ENCODE measurements at regions not wholly inside any gene's neighbourhood (a gene's known extent, or its start where the extent isn't known, plus 50 kb on each side); places are given as distances from the start of the nearest gene placed in this dataset.

DNA sequence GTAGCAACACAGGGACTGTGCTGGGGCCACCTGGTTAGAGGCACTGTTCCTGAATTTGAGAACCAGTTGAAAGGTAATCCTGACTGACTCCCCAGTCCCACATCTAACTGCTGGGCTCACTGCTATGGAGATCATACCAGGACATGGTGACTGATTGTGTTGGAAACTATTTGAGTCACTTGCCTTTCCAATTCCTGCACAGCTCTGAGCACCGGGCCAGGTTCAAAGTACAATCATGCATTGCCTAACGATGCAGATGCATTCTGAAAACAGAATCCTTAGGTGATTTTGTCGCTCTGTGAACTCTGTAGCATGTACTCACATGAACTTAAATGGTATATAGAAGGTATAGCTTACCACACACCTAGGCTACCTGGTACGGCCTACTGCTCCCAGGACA, 215.3 kb downstream of the BMP7 start:
- Histone ChIP-seq H3K4me1 (ENCODE audit: insufficient read depth, low read length) (no peaks in the 10 kb centered on the region), H3K27me3 (ENCODE audit: insufficient read depth, low read length) (no peaks in the 10 kb centered on the region), H3K4me3 (ENCODE audit: low read length) (no peak overlapping the region), H3K9me3 (ENCODE audit: low read depth, low read length) (no peaks in the 10 kb centered on the region)

DNA sequence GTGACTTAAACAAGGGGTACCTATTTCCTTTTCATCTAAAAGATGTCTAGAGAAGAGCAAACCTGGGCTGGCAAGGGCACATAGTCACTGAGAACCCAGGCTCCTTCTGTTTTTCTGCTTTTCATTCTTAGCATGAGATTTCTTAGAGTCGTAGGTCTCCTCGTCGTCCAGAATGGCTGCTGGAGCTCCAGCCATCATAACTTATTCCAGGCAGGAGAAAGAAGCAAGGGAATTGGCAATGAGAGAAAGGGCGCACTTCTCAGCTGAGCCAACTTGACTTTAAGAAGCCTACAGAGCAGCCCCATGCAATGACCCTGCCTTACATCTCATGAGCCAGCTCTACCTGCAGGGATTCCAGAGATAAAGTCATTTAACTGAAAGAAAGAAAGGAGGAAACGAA, 213.4 kb downstream of the BMP7 start:
- H3K4me1 ChIP-seq (ENCODE audit: insufficient read depth, low read length) = no peaks in the 10 kb centered on the region
- no peak overlapping the region for H3K4me3 ChIP-seq (ENCODE audit: low read length)
- no peaks in the 10 kb centered on the region for H3K27me3 ChIP-seq (ENCODE audit: insufficient read depth, low read length)
- no peaks in the 10 kb centered on the region for H3K9me3 ChIP-seq (ENCODE audit: low read depth, low read length)

DNA sequence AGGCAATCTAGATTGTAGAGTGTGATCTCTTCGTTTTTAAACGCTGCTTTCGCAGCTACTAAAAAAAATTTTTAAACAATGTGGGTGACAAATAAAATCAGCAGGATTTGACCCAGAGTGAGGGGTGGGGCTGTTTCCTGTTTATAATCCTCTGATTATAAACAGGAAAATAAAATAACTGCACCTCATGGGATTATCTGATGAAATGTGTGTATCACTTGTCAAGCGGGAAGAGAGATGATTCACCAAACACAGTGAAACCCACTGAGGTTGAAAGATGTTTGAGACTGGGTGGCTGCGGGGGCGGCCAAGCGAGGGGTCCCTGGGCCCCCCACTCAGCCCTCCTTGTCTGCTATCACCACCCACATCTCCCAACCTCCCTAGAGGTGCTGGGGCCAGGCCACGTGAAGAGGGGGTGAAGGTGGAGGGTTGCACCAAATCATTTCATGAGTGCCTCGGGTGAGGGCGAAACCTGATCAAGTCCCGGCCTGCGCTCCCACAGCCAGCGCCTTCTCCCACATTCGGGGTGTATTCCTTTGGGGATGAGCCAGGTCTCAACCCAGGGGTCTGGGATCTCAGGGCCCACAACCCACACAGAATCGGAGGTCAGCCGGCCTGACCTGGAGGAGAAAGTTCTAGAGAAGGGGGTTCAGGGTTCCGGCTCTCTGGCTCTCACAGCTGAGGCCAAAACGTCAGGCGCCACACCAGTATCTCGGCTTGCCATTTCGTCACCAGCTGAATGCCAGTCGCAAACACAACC, 212.5 kb downstream of the BMP7 start:
- no peaks in the 10 kb centered on the region for H3K9me3 ChIP-seq (ENCODE audit: low read depth, low read length)
- no peaks in the 10 kb centered on the region for H3K4me1 ChIP-seq (ENCODE audit: insufficient read depth, low read length)
- H3K27me3 ChIP-seq (ENCODE audit: insufficient read depth, low read length) = no peaks in the 10 kb centered on the region
- H3K4me3 ChIP-seq (ENCODE audit: low read length) = no peak overlapping the region

DNA sequence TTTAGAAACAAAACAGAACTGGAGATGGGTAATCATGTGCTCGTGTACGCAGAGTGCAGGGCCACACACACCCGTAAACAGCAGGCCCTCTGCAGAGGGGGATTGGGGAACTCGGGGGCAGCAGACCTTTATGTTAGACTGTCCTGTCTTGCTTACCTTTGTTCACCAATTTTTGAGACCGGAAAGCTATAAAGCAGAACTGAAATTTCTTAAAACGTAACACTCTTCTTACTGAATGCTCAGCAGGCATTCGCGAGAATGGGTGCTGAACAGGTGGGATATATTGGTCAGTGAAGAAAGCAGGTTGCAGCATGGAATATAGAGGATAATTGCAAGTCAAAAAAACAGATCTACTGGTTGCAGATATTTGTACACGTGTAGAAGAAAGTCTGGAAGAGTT, 211.1 kb downstream of the BMP7 start:
- H3K4me1 ChIP-seq (ENCODE audit: insufficient read depth, low read length) = no peaks in the 10 kb centered on the region
- H3K9me3 ChIP-seq (ENCODE audit: low read depth, low read length) = no peaks in the 10 kb centered on the region
- H3K4me3 ChIP-seq (ENCODE audit: low read length) = no peak overlapping the region
- no peaks in the 10 kb centered on the region for H3K27me3 ChIP-seq (ENCODE audit: insufficient read depth, low read length)

DNA sequence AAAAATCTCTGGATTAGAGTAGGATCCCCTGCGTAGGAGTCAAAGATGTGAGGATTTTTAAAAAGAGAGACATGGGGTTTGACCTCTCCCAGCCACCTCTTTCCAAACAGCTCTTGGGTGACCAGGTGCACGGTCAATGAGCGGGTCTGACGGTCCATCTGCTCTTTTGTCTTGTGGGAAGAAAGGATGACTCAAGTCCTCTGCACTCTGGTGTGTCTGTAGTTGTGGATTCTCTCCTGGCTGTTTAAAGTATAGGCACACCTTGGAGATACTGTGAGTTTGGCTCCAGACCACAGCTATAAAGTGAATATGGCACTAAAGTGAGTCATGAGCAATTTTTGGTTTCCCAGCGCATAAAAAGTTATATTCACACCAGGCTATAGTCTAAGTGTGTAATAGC, 209.8 kb downstream of the BMP7 start:
- H3K9me3 ChIP-seq (ENCODE audit: low read depth, low read length) = no peaks in the 10 kb centered on the region
- no peak overlapping the region for H3K4me3 ChIP-seq (ENCODE audit: low read length)
- H3K27me3 ChIP-seq (ENCODE audit: insufficient read depth, low read length) = no peaks in the 10 kb centered on the region
- no peaks in the 10 kb centered on the region for H3K4me1 ChIP-seq (ENCODE audit: insufficient read depth, low read length)

DNA sequence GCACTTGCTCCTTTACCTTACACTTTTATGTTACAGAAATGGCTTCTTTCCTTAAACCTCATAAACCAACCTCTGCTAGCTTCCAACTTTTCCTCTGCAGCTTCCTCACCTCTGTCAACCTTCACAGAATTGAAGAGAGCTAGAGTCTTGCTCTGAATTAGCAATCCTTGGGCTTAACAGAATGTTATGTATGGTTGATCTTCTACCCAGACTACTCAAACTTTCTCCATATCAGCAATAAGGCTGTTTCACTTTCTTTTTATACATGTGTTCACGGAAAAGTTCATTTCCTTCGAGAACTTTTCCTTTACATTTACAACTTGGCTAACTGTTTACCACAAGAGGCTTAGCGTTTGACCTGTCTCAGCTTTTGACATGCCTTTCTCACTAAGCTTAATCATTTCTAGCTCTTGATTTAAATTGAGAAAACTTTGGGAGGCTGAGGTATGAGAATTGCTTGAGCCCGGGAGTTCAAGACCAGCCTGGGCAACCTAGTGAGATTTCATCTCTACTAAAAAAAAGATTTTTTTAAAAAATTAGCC, 207.3 kb downstream of the BMP7 start:
- H3K4me3 ChIP-seq (ENCODE audit: low read length) = no peak overlapping the region

DNA sequence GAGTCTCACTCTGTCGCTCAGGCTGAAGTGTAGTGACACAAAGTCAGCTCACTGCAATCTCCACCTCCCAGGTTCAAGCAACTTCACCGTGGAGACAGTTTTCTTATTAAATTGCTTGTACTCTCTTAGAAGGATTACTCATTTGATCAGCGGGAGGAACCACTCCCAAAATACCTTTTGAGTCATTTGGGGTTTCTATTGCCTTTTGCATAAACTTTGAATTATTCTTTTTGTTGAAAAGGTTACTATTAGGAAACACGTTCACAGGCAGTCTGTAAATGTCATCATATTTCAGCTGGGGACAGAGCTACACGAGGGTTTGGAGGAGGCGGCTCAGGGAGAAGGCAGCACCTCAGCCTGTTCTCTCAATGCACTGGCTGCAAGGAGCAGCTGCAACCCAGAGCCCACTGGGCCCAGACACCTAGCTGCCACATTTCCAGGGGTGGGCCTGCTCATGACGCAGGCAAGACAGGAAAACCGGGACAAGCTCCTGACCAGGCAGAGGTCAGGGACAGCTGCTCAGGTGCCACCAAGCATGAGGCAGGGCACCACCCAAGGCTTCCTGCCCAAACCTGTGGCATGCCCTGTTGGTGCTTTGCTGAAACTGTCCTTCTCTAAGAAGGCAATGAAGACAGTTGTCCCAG, 205.9 kb downstream of the BMP7 start:
- H3K4me3 ChIP-seq (ENCODE audit: low read length) = no peak overlapping the region
- no peaks in the 10 kb centered on the region for H3K9me3 ChIP-seq (ENCODE audit: low read depth, low read length)
- H3K4me1 ChIP-seq (ENCODE audit: insufficient read depth, low read length) = no peaks in the 10 kb centered on the region
- no peaks in the 10 kb centered on the region for H3K27me3 ChIP-seq (ENCODE audit: insufficient read depth, low read length)

More for the DNA sequence above, 207.3 kb downstream of the BMP7 start:
- Histone ChIP-seq H3K9me3 (ENCODE audit: low read depth, low read length) (no peaks in the 10 kb centered on the region), H3K4me1 (ENCODE audit: insufficient read depth, low read length) (no peaks in the 10 kb centered on the region), H3K27me3 (ENCODE audit: insufficient read depth, low read length) (no peaks in the 10 kb centered on the region)

DNA sequence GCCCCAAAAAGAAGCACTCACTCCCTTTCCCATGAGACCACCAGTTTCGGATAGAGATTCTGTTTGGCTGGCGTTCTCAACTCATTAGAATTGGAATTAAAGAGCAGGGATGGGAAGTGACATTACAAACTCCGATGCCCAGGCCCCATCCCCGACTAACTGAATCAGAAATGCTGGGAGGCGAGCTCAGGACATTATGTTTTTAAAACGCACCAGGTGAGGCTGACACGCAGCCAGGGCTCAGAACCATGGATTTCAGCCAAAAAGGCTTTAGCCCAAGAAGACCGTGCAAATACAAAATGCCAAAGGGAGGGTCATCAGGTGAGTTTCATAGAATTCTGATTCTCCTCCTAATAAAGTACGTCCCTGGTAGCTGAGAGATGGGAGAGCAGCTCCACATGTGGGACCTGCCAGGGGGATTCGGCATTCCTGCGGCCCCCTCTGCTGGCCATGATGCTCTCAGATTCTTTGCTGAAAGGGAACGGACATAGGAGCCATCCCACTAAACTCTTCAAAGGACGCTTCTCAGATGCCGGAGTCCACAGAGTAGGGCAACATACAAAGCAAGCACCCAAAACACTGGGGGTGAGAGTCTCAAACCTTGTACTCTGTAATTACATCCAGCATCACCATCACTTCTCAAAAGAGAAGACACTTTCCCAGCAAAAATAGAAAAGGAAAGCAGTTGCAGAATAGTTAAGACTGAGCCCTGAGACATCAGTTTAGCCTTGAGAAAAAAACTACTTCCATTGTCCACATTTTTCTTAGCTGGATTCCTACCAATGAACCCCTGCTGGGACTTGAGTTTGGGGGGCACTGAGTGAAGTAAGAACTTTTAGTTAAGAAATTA, 205.2 kb downstream of the BMP7 start:
- no peaks in the 10 kb centered on the region for H3K27me3 ChIP-seq (ENCODE audit: insufficient read depth, low read length)
- no peaks in the 10 kb centered on the region for H3K4me1 ChIP-seq (ENCODE audit: insufficient read depth, low read length)
- H3K9me3 ChIP-seq (ENCODE audit: low read depth, low read length) = no peaks in the 10 kb centered on the region
- no peak overlapping the region for H3K4me3 ChIP-seq (ENCODE audit: low read length)

DNA sequence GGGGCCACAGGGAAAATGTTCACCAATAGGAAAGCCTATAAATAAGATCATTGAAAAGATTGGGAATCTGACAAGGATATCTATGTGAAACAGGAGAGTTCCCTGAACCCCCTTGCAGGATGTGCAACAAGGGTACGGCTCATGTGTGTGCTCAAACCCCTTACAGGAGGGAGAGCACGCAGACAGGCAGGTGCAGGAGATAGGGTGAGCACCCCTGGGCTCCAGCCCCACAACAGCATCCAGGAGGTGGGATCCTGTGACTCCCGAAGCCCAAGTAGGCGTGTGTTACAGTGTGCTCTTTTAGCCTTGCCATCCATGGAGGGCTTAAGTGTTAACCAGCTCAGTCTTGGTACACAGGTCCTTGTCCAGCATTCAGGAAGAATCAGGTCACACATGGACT, 204.2 kb downstream of the BMP7 start:
- H3K4me1 ChIP-seq (ENCODE audit: insufficient read depth, low read length) = no peaks in the 10 kb centered on the region
- no peaks in the 10 kb centered on the region for H3K27me3 ChIP-seq (ENCODE audit: insufficient read depth, low read length)
- no peak overlapping the region for H3K4me3 ChIP-seq (ENCODE audit: low read length)
- H3K9me3 ChIP-seq (ENCODE audit: low read depth, low read length) = no peaks in the 10 kb centered on the region

DNA sequence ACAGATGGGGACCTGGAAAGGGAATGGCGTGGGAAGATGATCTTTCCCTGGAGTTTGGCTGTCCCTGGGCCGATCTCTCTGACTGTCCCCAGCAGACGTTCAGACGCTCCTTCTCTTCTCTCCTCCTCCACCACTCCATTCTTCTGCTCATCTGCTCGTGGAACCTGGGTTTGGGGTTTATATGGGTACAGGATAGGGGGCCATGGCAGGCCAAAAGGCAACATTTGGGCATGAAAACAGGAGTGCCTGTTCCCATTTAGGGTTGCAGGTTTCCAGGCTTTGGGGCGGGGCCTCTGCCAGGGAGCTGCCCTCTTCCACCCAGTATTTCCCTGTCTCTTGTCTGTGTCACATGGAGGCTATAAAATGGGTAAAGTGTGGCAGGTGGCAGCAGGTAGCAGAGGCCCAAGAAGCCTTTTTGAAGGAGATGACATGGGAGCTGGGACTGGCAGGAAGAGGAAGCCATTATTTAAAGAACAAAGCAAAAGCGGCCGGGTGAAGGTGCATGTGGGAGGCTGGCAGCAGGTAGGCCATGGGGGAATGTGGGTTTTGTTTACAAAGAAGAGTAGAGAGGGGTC, 203.7 kb downstream of the BMP7 start:
- no peaks in the 10 kb centered on the region for H3K9me3 ChIP-seq (ENCODE audit: low read depth, low read length)
- H3K4me1 ChIP-seq (ENCODE audit: insufficient read depth, low read length) = no peaks in the 10 kb centered on the region
- no peak overlapping the region for H3K4me3 ChIP-seq (ENCODE audit: low read length)
- H3K27me3 ChIP-seq (ENCODE audit: insufficient read depth, low read length) = no peaks in the 10 kb centered on the region

DNA sequence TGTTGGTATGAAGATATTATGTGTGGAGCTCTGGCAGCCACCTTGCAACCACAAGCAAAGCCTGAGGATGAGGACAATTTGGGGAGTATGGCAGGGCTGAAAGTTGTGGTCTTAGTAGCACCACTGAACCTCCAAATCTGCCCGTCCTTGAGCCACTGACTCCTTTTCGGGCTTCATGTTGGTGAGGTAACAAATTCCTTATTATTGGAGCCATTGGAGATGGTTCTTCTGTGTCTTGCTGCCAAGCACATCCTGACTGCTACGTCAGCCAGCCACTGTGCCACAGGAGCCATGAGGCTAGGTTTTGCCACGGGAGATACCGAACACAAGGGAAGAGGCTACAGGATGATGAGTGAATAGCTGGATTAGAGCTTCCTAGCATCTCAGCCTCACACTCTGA, 201.6 kb downstream of the BMP7 start:
- Histone ChIP-seq H3K27me3 (ENCODE audit: insufficient read depth, low read length) (no peaks in the 10 kb centered on the region), H3K4me3 (ENCODE audit: low read length) (no peak overlapping the region), H3K9me3 (ENCODE audit: low read depth, low read length) (no peaks in the 10 kb centered on the region), H3K4me1 (ENCODE audit: insufficient read depth, low read length) (no peaks in the 10 kb centered on the region)

DNA sequence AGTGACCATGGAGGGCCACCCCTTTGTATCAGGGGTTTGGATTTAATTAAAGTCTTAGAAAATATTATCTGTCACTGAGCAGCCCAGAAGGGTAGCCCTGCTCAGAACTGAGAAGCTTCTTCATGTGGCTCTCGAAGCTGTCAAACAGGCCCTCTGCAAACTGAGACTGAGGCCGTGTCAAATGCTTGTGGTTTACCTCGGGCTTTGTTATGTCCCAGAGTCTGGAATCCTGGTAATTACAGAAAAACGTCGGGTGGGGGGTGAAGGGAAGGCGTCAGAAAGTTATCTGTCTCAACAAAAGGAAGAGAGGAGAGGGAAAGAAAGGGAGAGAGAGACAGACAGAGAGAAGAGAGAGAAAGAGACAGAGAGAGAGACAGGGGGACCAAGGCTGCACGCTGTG, 200.8 kb downstream of the BMP7 start:
- H3K27me3 ChIP-seq (ENCODE audit: insufficient read depth, low read length) = no peaks in the 10 kb centered on the region
- H3K9me3 ChIP-seq (ENCODE audit: low read depth, low read length) = no peaks in the 10 kb centered on the region
- H3K4me3 ChIP-seq (ENCODE audit: low read length) = no peak overlapping the region
- H3K4me1 ChIP-seq (ENCODE audit: insufficient read depth, low read length) = no peaks in the 10 kb centered on the region

DNA sequence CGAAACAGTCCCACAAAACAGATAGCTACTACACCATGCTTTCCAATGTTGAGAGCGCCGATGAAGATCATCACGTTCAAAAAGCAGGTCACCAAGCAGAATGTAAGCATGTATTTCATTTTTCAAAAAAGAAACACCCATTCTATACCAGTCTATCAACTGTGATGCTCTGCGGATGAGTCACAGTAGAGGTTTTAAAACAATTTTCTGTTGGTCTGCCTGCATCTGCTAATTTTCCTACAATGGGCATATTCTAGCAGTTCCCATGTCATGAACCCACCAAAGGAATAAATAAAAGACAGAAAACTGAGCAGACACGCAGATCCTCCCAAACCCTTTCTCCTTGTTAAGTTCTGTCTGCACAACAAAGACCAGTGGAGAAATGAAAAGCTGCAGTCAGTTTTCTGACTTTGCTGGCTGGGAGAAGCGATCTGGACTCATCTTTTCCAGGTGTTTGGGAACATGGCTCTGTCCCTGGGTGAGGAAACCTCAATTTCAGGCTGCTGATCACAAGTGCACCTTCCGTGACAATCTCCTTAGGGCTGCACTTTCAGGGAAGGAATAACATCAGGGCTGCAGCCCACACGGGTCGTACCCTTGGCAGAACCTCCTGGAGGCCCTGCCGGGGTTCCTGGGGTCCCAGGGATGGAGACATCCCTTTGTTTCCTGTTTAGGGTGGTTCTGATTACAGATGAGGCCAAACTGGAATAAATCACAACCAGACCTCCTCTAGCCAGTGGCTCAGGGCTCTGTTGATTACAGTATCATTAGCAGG, 200.1 kb downstream of the BMP7 start:
- H3K4me3 ChIP-seq (ENCODE audit: low read length) = no peak overlapping the region

DNA sequence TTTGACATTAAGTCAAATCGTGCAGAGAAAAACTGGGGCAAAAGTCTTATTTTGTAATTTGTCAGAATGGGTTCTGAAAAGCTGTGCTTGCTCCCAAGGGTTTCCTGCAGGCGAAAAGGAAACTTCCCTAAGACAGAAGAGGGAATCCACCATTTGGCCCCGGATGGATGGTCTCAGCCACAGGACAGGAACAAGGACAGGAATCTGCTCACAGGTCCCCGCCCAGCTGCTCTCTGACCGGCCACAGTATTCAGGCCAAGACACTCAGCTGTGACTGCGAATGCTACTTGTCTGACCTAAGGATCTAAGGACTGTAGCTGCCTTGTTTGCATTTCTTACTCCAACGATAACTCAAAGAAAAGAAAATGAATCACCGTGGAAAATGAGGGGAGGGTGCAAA, 197.0 kb downstream of the BMP7 start:
- Histone ChIP-seq H3K9me3 (ENCODE audit: low read depth, low read length) (no peaks in the 10 kb centered on the region), H3K4me1 (ENCODE audit: insufficient read depth, low read length) (no peaks in the 10 kb centered on the region), H3K4me3 (ENCODE audit: low read length) (no peak overlapping the region), H3K27me3 (ENCODE audit: insufficient read depth, low read length) (peaks cover 17% of the 10 kb centered on the region)

More for the DNA sequence above, 200.1 kb downstream of the BMP7 start:
- Histone ChIP-seq H3K27me3 (ENCODE audit: insufficient read depth, low read length) (peaks cover 6% of the 10 kb centered on the region), H3K9me3 (ENCODE audit: low read depth, low read length) (no peaks in the 10 kb centered on the region), H3K4me1 (ENCODE audit: insufficient read depth, low read length) (no peaks in the 10 kb centered on the region)

All from mononuclear cell (primary cell).